GM21529 (cell line): ENCODE measurements at regions not wholly inside any gene's neighbourhood (a gene's known extent, or its start where the extent isn't known, plus 50 kb on each side); places are given as distances from the start of the nearest gene placed in this dataset.

Source experiments
- ATAC-seq: cut with Tn5 transposase; IDR thresholded peaks from one replicate; pipeline ENCODE4 v1.9.1; 2021; ENCODE audit not compliant: unreplicated experiment

GRCh38 chr14:52380294-52380693 is 66.2 kb downstream of the PTGER2 start:
- ATAC-seq = peak; percentile 99
